IPS DF 19.7 (cell line): ENCODE measurements at regions not wholly inside any gene's neighbourhood (a gene's known extent, or its start where the extent isn't known, plus 50 kb on each side); places are given as distances from the start of the nearest gene placed in this dataset.

Experiments
- DNase-seq: peaks from one replicate; pipeline ENCODE4 v3.0.0-alpha.2; 2013; ENCODE audit warnings: low read depth, low spot score

DNA sequence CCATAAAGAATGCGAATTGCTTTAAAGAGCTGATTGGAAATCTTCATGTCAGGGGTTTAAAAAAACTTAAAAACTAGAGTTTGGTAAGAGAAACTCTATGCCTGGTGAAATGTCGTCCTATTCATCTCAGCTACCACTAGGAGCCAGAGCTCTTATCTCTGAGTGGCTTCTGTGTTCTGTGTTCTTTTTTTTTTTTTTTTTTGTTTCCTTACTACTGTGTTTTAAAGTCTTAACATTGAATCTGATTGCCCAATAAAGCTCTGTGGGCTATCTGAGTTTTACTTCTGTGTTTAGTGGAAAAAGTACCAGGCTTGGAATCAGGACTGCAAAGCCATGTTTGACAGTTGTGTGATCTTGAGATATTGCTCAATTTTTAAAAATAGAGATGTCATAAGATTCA, 494.8 kb downstream of the RIT2 start:
- no peak for DNase-seq

DNA sequence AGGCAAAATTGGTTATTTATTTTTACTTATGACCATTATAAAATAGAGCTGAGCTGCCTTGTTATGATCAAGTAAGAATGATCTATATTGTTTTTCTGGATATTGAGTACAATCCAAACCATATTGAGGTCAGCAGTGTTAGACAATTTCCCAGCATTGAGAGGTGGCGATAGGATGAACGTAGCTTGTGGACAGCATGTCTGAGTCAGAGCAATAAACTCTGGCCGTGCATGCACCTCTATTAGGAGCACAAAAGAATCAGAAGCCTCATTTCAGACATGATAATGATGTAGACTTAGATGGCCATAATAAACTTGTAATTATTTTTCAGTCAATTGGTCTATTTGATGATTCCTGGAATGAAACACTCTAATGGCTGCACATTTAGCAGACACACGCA, 491.6 kb downstream of the RIT2 start:
- no peak for DNase-seq

DNA sequence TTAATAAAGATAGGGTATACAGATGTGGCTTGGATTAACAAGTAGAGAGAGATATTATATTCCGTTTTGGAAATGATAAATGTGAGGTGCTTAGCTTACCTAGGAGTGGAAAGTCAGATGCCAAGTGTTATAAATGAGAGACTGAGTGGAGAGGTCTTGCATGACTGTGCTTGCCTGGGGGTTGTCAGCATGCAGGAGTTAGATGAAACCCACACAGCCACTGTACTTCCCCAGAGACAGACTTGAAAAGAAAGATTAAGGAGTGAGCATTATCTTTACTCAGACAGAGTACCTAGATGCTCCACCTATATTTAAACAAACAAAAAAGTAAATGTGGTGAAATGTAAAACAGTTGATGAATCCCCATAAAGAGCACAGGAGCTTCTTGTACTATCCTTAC, 482.7 kb downstream of the RIT2 start:
- no peak for DNase-seq

DNA sequence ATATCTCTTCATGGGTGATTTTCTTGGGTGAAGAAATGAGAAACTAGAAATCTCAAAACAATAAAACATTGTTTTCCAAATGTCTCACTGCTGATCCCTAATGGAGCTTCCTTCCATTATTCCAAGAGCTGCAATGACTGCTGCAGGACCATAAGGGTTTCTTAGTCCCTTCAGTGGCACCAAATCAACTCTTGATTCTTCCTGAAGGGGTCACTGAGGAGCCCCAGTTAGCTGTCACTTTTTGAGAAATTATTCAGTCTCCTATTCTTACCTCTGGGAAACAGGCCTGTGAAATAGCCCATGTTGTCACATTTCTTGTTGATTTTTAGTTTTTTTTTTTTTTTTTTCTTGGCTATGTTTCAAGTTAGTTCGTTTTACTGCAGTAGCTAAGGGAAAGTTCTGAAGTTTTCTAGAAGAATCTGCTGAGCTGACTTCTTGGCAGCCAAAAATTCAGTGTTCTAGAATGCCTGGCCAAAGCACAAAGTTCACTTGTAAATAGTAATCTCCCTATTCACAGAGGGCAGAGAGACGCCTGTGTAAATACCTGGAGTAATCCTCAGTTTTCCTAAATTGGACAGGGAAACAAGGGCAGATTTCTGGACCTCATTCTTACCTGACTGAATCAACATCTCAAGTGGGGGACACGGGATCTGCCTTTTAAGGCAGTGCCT, 480.0 kb downstream of the RIT2 start:
- DNase-seq = peak; percentile 35

DNA sequence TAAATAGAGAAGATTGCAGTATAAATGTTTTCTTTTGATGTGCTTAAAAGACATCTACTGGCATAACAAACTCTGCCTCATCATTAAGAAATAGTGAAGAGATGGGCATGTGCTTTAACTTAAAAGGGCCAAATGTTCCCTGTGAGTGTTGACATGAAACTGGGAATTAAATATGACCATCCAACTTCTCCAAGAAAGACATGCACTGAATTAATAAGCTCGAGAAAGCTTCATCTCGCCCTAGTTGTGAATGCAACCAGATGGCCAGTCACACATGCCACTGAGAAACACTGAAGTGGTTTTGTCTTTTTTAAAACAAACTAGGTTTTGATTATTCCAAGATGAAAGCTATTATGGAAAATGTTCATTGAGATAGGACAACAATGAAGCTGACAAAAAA, 479.2 kb downstream of the RIT2 start:
- DNase-seq = no peak

DNA sequence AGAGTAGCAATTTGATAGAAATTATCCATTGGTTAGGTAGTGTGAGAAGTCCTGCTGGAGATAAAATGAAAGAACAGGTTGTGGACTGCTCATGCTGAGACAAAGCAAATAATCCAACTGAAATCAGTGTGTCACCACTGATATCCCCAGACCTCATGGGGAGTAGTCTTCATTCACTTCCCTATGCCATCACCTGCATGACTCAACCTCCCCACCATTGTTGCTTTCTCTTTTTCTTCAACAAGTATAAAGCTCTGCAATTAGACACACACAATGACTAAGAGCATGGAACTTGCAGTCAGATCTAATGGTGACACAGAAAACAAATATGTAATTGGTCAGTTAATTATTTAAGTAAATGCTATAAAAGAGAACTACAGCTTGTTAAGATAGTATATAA, 475.3 kb downstream of the RIT2 start:
- DNase-seq = no peak

DNA sequence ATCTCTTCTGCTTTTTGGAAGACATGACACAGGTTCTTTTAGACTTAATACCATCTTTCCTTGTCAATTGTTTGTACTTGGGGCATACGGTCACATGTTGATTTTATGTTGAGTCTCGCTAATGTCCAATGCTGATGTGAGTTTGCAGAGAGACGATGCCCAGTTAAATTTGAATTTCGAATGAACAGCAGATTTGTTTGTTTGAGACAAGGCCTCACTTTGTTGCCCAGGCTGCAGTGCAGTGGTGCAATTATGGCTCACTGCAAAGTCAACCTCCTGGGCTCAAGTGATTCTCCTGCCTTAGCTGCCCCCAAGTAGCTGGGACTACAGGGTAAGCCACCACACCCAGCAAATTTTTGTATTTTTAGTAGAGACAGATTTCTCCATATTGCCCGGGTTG, 473.5 kb downstream of the RIT2 start:
- no peak for DNase-seq

DNA sequence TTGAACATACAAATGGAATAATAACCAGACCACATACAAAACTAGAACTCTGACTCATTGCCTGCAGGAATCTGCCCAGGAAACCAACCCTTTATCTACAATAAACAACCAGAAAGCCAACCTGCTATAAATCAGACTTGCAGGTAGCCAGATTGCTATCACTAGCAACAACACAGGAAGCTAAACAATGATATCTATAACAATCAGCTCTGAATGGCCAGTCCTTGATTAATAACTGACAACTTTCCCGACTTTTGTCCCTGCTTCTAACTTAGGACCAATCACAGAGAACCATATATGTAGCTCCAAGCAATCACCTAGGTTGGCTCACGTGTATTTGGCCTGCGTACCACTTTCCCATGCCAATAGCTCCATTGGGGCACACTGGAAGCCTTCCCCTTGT, 470.8 kb downstream of the RIT2 start:
- no peak for DNase-seq

DNA sequence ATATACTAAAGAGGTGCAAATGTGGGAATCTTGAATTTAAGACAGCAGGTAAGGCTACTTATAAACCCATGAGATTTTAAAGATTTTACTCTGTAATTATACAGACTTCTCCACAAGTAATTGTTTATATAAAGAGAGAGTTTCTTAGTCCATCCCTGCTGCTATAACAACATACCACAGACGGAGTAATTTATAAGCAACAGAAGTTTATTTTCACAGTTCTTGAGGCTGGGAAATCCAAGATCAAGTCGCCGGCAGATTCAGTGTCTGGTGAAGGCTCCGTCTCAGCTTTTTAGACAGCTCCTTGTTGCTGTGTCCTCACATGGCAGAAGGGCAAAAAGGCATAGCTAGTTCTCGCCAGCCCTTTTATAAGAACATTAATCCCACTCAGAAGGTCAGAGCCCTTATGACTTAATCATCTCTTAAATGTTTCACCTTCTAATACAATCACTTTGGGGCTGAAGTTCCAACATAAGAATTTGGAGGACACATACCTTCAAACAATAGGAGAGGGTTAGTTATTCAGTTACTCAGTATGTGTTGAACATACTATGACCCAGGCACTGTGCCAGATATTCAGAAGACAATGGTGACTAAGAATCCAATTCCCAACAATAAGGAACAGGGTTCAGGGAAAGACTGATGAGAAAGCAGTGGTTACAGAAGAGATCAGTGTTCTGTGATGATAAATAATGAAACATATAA, 466.0 kb downstream of the RIT2 start:
- no peak for DNase-seq

DNA sequence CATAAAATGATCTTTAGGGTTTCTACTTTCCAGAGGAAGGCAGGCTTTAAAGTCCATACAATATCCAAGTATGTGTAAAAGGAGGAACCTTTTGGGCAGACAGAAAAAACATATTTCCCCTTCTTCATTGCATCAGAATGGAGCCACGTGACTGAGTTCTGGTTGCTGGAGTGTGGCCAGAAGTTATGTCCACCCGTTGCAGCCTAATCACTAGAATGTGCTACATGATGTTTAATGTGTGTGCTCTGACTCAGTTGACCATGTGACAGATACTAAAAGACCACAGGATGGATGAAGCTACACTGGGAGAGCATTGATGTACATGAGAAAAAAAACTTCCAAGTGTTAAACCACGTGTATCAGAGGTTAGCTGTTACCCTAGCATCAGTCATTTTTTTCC, 460.9 kb downstream of the RIT2 start:
- no peak for DNase-seq

DNA sequence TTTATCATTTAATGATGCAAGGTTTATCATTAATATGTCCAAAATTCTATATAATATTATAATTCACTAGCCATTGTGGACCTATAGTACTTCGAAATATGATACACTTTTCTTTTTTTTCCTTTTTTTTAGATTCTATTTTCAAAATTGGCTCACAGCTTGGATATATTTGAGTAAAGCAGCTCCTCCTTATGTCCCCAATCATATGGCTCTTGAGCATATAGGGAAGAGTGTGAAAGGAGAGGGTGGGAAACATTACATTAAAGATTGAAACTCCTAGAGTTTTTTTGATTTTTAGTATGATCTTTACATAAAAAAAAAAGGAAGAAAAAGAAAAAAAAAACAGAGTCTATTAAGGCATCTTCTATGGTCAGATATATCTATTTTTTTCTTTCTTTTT, 457.9 kb downstream of the RIT2 start:
- no peak for DNase-seq

DNA sequence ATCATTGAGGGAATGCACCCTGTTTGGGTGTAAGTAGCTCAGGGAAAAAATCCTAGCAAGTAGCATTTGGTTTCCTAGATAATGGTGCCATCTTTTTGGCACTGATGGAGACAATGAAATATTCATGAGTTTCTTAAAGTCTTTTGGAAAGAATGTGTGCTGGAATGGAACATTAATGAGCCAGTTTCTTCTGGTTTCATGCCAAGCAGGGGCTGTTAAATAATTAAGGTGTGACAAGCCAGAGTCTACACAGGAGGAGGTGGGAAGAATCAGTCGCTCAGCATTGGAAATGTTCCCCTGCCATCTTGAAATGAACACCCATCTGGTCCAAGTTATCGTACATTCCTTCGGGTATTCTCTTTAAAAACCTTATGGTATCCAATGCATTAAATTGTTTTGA, 457.3 kb downstream of the RIT2 start:
- no peak for DNase-seq

DNA sequence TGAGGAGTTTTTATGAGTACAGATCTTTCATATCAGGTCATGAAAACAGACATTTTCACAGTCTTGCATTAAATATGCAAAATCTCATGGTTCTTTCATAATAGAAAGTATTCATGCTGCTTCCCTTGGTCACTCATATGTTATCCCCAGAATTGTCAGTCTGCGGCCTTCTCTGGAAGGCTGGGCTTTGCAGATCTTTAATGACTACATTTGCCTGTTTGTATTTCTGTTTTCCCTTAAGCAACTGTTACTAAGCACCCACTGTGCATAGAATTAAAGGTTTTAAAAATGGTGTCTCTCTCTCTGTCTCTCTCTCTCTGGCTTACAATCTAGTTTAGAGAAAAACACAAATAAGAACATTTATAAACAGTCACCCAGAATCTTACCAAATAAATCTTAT, 456.3 kb downstream of the RIT2 start:
- DNase-seq = no peak

DNA sequence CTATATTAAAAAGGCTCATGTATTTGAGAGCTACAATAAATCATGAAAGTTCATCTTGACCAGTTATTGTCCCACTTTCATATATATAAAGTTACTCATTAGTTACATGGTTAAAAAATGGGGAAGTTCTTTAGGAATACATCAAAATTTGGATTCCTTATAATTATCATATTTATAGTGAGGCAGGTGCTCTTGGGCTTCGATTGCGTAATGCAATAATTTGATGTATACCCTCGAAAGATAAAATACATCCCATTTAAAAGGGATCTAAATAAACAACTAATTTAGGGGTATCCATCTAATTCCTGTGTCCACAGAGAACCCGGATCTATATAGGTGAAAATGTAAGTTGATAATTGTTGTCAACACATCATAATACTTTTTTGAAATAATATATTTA, 444.6 kb downstream of the RIT2 start:
- no peak for DNase-seq

DNA sequence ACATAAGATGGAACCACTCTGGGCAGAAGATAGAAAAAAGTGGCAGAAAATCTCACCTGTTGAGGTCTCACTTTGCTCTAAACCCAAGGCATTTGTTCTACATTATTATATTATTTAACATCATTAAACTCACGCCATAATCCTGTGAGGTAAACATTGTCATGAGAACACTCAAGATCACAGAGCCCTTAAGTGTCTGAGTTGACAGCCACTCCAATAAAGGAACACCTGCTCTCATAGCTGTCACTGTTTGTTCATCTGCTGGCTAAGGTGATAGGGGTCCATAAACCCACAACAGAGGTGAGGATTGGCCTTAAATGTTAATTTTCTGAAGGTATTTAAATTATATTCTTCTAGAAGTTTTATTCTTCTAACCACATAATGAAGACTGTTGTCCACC, 439.7 kb downstream of the RIT2 start:
- no peak for DNase-seq

DNA sequence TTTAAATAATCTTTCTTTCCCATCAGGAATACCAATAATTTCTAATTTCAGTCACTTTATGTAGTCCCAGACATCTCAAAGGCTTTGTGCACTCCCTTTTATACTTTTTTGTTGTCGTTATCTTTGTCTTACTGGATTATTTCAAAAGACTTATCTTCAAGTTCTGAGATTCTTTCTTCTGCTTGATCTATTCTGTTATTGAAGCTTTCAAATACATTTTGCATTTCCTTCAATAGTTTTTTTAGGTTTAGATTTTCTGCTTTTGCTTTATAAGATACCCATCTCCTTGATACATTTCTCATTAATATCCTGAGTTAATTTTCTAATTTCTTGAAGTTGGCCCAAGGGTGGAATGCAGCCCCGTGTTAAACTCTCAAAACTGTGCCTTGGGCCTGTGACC, 432.4 kb downstream of the RIT2 start:
- DNase-seq = no peak

DNA sequence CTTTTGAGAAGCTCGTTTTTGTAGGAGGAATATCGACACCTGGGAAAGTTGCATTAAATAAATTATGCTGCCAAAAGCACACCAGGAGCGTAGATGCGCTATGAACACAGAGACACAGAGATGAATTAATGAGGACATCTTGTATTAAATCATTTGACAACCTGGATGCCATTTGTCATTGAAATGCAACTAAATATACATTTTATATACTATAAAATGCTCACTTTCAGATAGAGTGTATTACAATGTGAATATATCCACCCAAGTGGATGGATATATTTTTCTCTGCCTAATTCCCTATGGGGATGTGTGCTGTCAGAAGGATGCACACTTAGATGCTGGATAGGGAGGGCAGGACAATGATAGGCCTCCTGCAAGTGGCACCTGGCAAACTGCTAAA, 426.2 kb downstream of the RIT2 start:
- DNase-seq = no peak
